ENCODE measurements at regions not wholly inside any gene's neighbourhood (a gene's known extent, or its start where the extent isn't known, plus 50 kb on each side); places are given as distances from the start of the nearest gene placed in this dataset.

DNA sequence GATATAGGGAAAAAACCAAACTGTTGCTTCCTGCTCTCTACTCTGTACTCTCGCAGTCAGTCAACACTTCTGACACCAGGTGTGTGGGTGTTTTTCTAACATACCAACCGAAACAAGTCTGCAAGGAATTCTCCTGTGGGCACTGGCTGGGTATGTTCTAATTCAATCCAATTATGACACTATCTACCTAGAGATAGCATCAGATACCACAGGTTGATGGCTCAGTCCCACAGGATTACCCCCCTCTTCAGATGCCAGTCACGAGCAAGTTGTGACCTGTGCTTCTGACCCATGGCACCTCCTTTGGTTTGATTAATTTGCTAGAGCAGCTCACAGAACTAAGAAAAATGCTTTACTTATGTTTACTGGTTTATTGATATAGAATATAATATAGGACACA, 78.3 kb downstream of the DYRK2 start:
- H3K4me3 ChIP-seq, result no peak overlapping the region
- TF ChIP-seq, protein P1, sequence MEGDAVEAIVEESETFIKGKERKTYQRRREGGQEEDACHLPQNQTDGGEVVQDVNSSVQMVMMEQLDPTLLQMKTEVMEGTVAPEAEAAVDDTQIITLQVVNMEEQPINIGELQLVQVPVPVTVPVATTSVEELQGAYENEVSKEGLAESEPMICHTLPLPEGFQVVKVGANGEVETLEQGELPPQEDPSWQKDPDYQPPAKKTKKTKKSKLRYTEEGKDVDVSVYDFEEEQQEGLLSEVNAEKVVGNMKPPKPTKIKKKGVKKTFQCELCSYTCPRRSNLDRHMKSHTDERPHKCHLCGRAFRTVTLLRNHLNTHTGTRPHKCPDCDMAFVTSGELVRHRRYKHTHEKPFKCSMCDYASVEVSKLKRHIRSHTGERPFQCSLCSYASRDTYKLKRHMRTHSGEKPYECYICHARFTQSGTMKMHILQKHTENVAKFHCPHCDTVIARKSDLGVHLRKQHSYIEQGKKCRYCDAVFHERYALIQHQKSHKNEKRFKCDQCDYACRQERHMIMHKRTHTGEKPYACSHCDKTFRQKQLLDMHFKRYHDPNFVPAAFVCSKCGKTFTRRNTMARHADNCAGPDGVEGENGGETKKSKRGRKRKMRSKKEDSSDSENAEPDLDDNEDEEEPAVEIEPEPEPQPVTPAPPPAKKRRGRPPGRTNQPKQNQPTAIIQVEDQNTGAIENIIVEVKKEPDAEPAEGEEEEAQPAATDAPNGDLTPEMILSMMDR (IDR thresholded peaks at IDR 0.05), result no peak
- H3K36me3 ChIP-seq, result no peaks in the 10 kb centered on the region
- no peak for DNase-seq
- ATAC-seq, result no peak
- no peak overlapping the region for H3K27ac ChIP-seq
- no peaks in the 10 kb centered on the region for H3K4me1 ChIP-seq
- intact Hi-C loops (cut with DNase I), result no loop called here
- no peaks in the 10 kb centered on the region for H3K27me3 ChIP-seq
- no peaks in the 10 kb centered on the region for H3K9me3 ChIP-seq

DNA sequence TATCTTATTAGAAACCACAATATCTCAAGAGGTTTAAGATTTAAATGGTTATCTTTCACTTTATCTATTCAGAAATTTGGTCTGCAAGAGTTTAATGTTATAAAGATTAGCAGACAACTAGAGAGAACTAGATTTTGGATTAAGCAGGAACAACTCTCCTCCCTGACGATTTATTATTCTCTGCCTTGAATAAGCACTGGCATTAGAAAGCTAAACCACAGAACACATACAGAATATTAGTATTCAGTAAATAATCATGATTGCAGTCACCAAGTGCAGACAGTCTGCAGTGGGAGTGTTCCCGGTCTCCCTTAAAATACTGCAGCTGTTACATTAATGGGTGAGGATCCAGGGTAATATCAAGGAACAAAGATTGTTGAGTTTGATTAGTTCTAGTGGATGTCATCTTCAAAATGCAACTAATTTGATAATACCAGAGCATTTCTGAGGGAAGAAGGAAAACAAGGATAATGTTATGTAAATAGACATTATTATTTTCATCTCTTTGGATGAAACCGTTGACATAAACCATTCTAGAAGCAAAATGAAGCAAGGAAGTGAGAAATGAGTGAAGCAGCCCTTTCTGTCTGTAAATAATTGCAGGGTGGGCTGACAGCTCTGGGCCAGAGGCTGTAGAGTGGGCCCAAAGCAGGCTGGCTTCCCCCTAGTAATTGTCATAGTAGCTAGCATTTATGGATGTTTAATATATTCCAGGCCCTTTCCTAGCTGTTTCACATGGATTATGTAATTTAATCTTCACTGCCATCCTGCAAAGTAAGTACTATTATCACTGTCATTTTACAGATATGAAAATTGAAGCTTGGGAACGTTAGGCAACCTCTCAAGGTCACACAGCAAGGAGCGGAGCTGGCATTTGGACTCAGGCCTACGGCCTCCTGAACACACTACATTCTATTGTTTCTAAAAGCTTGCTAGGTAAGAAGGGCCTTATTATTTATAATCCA, 79.4 kb downstream of the DYRK2 start:
- ATAC-seq (no peak), DNase-seq (no peak)
- Histone ChIP-seq H3K36me3 (no peaks in the 10 kb centered on the region), H3K9me3 (no peaks in the 10 kb centered on the region), H3K4me3 (no peak overlapping the region), H3K27ac (no peak overlapping the region), H3K4me1 (no peaks in the 10 kb centered on the region), H3K27me3 (no peaks in the 10 kb centered on the region)
- TF ChIP-seq, protein P1 (IDR thresholded peaks at IDR 0.05), result no peak
- intact Hi-C loops (cut with DNase I), result no loop called here

DNA sequence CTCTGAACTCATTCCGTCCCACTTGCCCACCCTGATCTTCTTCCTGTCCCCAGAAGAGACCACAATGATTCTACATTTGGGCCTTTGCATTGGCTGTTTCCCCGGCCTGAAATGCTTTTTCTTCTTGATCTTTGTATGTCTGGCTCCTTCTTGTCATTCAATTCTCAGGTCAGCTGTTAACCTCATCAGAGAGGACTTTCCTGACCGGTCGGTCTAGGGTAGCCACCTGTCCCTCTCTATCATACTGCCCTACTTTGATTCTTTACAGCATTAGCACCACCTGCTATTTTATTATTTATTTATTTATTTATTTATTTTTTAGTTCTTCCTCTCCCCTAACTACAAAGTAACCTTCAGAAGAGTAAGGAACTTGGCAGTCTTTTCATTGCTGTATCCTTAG, 84.3 kb downstream of the DYRK2 start:
- Histone ChIP-seq H3K9me3 (no peaks in the 10 kb centered on the region), H3K27ac (no peak overlapping the region), H3K36me3 (no peaks in the 10 kb centered on the region), H3K4me3 (no peak overlapping the region), H3K27me3 (no peaks in the 10 kb centered on the region), H3K4me1 (no peaks in the 10 kb centered on the region)
- DNase-seq, result no peak
- intact Hi-C loops (cut with DNase I), result no loop called here
- ATAC-seq, result no peak
- TF ChIP-seq, protein P1 (IDR thresholded peaks at IDR 0.05), result no peak

DNA sequence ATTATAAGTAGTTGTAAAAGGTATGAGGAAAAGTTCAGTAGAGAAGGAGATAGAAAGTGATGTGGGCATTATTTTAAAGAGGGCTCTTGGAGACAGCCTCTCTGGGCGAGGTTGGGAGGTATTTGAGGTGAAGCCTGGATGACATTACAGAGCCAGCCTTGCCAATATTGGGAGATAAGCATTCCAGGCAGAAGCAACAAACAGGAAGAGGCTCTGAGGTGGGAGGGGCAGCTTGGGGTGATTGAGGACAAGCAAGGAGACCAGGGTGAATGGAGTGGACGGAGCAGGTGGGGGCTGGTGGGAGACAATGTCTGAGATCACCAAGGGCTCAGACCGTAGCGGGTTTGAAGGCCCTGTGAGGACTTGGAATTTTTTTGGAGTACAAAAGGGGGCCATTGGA, 87.3 kb downstream of the DYRK2 start:
- ATAC-seq, result no peak
- no peak for DNase-seq
- H3K4me3 ChIP-seq, result no peak overlapping the region
- no peaks in the 10 kb centered on the region for H3K27me3 ChIP-seq
- H3K9me3 ChIP-seq, result no peaks in the 10 kb centered on the region
- TF ChIP-seq, protein P1 (IDR thresholded peaks at IDR 0.05), result no peak
- H3K36me3 ChIP-seq, result no peaks in the 10 kb centered on the region
- H3K27ac ChIP-seq, result no peak overlapping the region
- intact Hi-C loops (cut with DNase I), result no loop called here
- no peaks in the 10 kb centered on the region for H3K4me1 ChIP-seq

DNA sequence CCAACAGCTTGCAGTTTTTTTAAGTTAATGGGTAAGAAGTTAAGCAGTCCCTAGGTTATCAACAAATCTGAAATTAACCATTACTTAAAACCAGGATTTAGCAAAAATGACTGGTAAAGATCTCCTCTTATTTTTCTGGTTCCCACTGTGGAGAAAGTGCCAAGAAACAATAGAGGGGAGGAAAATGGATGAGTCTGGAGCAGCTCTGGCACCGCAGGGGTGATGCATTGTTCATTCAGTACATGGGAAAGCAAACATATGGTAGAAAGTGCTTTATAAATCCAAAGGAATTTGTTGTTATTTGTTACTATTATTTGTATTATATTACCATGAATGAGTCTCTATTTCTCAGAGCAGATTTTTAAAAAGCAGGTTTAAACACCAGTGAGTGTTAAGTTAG, 92.2 kb downstream of the DYRK2 start:
- ATAC-seq, result no peak
- no peak for DNase-seq
- Histone ChIP-seq H3K27ac (no peak overlapping the region), H3K9me3 (no peaks in the 10 kb centered on the region), H3K4me3 (no peak overlapping the region), H3K36me3 (no peaks in the 10 kb centered on the region), H3K4me1 (no peaks in the 10 kb centered on the region), H3K27me3 (no peaks in the 10 kb centered on the region)
- intact Hi-C loops (cut with DNase I), result no loop called here
- TF ChIP-seq, protein P1 (IDR thresholded peaks at IDR 0.05), result no peak

All from left lung (tissue), 4 donors.